UCSD-AML1 (cell line): ENCODE measurements at regions not wholly inside any gene's neighbourhood (a gene's known extent, or its start where the extent isn't known, plus 50 kb on each side); places are given as distances from the start of the nearest gene placed in this dataset.
"Not testable (repeated sequence)": the region's sequence is repeated elsewhere in the genome, so short reads cannot be mapped to it uniquely, and the experiment has no call there.

Source experiments
- DNase-seq: peaks from one replicate; lab custom pipeline; 2025; ENCODE audit not compliant: unreplicated experiment; lab: John Stamatoyannopoulos, UW

- DNase-seq: no peak
Observed at GRCh38 chr18:78240627-78241252, 738.9 kb upstream of the SALL3 start.

- no peak for DNase-seq
Observed at GRCh38 chr18:78241535-78242253, 737.9 kb upstream of the SALL3 start.

DNA sequence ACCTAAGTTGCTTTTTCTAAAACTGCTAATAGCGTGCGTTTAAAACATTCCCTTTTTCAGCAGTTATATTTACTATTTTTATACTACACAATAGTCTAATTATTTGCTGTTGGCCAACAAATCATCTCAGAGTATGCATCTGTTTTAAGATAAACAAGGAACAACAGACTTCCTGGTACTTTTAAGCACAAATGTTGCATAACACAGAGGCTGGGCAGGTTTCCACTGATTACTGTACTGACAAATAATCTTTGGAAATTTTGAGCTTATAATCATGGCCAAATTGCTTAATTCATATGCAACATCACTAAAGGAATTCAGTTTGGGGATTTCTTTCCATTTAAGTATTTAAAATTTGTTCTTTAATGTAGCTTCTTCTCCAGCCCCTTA, 737.4 kb upstream of the SALL3 start:
- no peak for DNase-seq

DNA sequence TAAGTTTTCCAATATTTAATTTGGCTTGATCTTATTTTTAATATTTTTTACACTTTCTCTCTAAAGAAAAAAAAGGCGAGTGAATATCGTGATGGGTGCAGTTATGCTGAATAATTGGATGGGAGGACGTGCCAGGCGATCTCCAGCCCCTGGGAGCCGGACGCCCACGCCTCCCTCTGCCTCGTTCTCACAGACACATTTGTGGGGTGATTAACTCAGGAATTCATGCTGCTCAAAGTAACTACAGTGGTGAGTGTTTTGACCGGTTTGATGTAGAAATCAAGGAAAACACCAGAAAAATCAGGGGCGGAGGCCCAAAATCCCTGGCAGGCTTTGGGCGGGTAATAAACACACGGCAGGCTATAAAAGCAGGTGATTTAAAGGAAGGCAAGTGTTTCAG, 736.8 kb upstream of the SALL3 start:
- DNase-seq: no peak

DNA sequence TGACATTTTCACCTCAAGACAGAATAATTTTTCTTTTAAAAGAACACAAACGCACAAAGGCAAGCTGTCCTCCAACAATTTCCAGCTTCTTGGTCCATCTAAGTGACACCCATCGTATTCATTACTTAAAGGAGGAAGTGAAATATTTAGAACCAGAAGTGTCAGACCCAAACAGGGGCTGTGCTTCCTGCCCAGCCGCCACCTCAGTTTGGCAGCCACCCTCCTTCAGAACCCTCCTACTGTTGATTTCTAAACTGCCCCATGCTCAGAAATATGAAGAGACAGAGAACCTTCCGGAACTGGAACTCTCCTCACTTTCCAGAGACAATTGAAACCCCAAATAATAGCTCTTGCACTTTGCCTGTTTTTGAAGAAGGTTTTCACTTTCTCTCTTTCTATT, 734.8 kb upstream of the SALL3 start:
- no peak for DNase-seq

DNA sequence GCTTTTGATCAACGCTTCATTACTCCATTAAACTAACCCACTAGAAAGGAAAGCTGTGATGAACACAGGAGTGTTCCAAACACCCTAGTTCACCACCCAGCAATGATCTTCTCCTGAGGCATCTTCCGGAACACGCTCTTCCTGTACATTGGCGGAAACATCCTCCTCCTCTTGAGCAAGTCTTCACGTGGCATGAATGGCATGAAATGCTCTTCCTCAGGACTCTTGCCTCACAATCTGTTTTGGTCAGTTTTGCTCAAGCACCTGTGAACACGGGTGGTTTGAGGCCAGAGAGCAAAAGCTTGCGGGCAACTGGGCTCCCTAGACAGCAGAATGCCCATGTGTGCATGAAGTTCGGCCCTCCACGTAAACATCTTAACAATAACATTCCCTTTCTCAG, 734.2 kb upstream of the SALL3 start:
- DNase-seq: no peak

DNA sequence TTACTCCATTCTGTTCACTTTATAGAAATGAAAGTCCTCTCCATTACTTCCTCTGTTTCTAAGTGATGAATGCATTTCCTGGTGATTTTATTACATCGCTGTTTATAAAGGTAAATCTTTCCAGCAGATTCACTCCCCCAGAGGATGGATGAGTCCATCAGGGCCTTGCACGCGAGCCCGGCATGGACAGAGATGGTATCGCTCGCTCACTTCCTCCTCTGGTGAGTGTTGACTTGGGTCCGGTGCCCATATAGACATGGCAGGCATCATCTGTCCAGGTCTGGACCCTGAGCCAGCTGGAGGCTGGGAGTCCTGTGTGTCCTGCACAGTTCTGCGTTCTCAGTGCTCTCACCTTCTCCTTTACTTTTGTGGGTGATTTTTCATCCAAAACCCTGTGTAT, 733.6 kb upstream of the SALL3 start:
- no peak for DNase-seq

DNA sequence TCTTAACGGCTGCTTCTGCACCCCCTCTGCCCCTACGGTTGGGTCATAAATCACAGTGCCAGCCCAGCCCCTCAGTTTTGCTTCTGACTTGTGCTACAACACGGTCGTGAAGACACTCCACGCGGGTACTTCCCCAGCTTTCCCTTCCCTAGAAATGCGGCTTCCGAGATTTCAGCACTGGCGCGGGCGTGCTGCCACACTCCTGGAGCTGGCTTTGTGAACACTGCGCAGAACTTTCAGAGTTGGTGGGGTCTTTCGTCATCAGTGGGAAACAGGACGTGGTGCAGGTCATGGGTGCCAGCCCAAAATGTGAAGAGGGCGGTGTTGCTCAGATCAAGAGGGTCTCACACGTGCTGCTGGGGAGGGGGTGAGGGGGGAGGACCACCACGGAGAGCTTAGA, 733.0 kb upstream of the SALL3 start:
- no peak for DNase-seq

DNA sequence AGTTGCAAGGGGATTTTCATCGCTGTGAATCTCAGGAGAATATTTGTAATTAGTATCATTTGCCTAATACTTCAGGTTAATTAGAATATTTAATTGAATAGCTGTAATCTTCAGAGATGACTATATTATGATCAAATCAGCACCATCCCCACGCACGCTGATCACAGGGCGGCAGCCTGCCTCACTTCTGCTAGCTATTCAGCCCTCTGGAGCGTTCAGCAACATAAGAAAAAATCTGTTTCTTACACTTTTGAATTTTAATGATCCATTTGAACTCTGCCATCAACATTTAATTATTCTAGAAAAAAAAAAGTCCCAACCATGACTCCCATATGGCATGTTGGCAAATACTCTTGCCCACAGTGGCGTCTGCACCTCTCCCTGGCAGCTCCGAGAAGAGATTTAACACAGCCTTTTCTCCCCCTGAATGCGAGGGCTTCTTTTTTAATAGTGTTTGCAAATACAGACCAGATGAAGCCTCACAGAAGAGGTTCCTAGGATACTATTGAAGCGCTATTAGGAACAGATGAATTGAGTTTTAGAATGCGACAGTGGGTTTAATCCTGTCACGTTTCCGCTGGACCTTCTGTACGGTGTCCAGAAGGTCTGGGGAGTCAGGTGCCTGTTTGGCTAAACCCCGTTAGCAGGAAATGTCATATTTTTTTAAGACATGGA, 731.9 kb upstream of the SALL3 start:
- DNase-seq: no peak

- DNase-seq: no peak
Observed at GRCh38 chr18:78255013-78255412, 724.6 kb upstream of the SALL3 start.

DNA sequence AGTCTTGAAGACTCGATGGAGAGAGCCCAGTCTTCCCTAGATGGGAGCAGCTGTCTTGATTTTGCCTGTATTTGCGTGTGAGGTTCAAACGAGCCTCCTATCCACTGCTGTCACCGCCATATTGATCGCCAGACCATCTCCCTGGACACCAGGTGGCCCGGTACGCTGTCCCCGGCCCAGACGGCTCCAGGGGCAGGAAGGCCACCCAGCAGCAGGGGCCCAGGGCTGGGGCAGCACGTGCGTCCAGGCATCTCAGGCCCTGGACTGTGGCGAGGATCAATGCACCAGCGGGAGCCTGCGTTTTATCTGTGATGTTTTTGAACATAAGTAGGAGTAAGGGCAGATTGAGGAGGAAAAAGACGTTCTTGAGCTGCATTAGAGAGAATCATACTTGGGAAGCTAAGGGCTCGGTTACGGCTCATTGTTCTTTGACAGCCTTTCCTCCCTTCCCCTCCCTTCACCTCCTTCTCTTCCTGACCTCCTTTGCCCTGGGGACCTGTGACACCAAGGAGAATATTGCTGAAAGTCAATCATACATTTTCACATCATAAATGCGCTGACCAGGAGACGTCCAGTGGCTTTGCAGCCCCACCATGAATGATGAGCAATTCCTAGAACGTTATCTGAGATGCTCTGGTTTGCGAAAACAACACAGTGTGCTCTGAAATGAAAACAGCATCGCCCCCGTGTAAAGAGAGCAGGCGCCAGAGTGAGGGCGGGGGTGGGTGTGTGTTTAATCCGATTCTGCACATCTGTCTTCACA, 711.2 kb upstream of the SALL3 start:
- DNase-seq: no peak

- DNase-seq: no peak
Observed at GRCh38 chr18:78271790-78272189, 707.8 kb upstream of the SALL3 start.

- no peak for DNase-seq
Observed at GRCh38 chr18:78273876-78274275, 705.7 kb upstream of the SALL3 start.

GRCh38 chr18:78283425-78283824, 696.2 kb upstream of the SALL3 start:
- DNase-seq: not testable (repeated sequence)

GRCh38 chr18:78292618-78293380, 686.8 kb upstream of the SALL3 start:
- DNase-seq: no peak

DNA sequence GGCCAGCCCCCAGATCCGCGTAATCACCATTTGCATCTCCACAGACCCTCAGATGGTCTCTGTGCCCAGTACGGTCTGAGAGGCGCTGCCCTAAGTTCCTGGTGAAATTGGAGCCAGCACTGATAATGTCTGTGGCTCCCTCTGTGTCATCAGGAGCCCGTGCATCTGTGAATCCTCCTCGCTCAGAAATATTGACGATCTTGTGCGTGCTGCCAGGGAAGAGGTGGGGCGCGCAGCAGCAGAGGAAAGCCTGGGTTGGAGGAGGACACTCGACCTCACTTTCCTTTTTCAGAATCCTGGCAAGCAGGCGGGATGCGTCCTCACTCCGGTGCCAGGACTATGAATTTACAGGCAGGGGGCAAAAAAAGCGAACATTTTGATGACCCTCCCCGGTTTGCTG, 686.1 kb upstream of the SALL3 start:
- no peak for DNase-seq

DNA sequence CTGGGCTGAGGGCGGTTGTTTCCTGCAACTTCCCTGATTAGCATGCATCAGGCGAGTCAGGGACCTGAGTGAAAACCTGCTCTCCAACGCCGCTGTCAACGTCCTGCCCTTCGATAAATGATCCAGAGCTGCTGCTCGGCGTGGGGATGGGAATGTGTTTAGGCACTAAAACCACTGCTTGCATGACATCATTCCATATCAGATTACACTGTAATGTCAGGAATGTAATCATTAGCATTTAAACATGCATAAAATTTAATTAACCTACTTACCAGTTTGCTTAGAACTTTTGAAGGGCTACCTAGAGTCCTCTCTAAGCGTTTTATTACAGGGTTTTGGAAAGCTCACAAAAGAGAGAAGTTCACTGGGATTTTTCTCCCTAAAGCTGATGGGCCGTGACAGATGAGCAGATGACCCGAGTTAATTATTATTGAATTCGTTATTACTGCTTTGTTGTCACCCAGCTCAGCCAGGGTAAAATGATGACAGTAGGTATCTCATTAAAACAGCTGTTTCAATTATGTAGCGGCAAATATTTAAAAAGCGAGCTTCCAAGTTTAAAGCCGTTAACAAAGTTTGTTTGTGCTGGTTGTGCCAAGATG, 685.6 kb upstream of the SALL3 start:
- no peak for DNase-seq

DNA sequence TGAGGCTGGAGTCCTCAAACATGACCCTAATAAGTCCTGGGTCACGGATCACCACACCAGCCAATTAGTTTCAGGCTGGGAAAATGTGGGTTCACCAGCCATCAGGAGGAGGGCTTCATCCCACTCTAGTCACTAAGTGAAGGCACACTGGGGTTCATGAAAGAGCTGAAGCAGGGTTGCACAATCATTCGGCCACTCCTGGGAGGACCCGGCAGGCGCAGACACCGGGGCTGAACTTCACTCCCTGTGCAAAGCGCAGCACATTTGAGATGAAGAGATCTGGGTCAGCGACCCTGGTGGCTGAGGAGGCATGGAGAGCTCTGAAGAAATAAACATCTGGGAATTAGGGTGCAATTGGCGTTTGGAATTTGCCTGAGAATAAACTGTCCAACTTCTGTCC, 684.4 kb upstream of the SALL3 start:
- no peak for DNase-seq

GRCh38 chr18:78296166-78296565, 683.5 kb upstream of the SALL3 start:
- DNase-seq: no peak

DNA sequence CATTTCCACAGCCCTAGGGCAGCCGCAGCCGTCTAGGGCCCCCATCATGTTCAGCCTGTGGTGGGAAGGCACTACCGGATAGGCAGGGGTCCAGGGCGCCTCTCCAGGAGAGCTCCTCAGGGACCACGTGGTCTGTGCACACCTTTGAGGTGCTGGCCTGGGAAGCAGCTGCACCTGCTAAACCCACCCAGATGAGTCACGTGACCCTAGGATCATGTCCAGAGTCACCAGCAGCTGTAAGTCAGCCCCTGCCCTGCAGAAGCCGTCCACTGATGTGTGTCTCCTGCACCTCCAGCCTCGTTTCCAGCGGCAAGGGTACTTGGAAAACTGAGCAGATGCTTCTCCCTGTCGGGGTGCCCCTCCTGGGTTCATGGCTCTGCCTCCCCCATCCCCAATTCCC, 682.6 kb upstream of the SALL3 start:
- DNase-seq: no peak
